NB4 (cell line): ENCODE measurements at regions not wholly inside any gene's neighbourhood (a gene's known extent, or its start where the extent isn't known, plus 50 kb on each side); places are given as distances from the start of the nearest gene placed in this dataset.

ENCODE experiments used
- MAX ChIP-seq: IDR thresholded peaks from 2 replicates; pipeline ENCODE4 v1.6.1; 2011; ENCODE audit warnings: low read depth, low read length
- POLR2A ChIP-seq: IDR thresholded peaks from 2 replicates; pipeline ENCODE4 v1.6.1; 2011; ENCODE audit warnings: mild to moderate bottlenecking; ENCODE audit not compliant: insufficient read length; ENCODE audit errors: extremely low read depth
- TF ChIP-seq, protein P1 (sequence below): IDR thresholded peaks from one replicate; pipeline ENCODE4 v1.5.1; 2012; ENCODE audit warnings: low read depth, low read length

- TF ChIP-seq MAX: no peak
- TF ChIP-seq, protein P1, sequence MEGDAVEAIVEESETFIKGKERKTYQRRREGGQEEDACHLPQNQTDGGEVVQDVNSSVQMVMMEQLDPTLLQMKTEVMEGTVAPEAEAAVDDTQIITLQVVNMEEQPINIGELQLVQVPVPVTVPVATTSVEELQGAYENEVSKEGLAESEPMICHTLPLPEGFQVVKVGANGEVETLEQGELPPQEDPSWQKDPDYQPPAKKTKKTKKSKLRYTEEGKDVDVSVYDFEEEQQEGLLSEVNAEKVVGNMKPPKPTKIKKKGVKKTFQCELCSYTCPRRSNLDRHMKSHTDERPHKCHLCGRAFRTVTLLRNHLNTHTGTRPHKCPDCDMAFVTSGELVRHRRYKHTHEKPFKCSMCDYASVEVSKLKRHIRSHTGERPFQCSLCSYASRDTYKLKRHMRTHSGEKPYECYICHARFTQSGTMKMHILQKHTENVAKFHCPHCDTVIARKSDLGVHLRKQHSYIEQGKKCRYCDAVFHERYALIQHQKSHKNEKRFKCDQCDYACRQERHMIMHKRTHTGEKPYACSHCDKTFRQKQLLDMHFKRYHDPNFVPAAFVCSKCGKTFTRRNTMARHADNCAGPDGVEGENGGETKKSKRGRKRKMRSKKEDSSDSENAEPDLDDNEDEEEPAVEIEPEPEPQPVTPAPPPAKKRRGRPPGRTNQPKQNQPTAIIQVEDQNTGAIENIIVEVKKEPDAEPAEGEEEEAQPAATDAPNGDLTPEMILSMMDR: no peak
- no peak for TF ChIP-seq POLR2A
These were observed 117.4 kb upstream of the LIMCH1 start for GRCh38 chr4:41420541-41420940.
